ENCODE measurements at regions not wholly inside any gene's neighbourhood (a gene's known extent, or its start where the extent isn't known, plus 50 kb on each side); places are given as distances from the start of the nearest gene placed in this dataset.
"Not testable (repeated sequence)": the region's sequence is repeated elsewhere in the genome, so short reads cannot be mapped to it uniquely, and the experiment has no call there.

GRCh38 chr15:84360902-84361301 is 125.3 kb downstream of the GOLGA6L4 start:
- DNase-seq (ENCODE audit: low read depth): not testable (repeated sequence)

DNA sequence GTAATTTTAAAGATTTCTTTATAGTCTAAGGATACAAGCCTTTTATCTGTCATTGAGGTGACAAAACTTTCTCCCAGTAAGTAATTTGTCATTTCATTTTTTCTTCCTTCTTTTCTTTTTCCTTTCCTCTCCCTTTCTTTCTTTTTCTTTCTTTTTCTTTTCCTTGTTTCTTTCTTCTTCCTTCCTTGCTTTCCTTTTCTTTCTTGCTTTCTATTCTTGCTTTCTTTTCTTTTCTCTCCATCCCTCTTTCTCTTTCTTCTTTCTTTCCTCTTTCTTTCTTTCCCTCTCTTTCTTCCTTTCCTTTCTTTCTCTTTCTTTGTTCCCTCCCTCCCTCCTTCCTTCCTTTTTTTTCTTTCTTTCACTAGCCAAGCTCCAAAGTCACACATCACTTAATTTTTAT is 148.8 kb downstream of the GOLGA6L4 start:
- DNase-seq (ENCODE audit: low read depth): not testable (repeated sequence)

GRCh38 chr15:84387086-84387485 is 151.5 kb downstream of the GOLGA6L4 start:
- DNase-seq (ENCODE audit: low read depth): no peak

- DNase-seq (ENCODE audit: low read depth): not testable (repeated sequence)
These were observed 152.6 kb downstream of the GOLGA6L4 start for GRCh38 chr15:84388201-84388600.

DNA sequence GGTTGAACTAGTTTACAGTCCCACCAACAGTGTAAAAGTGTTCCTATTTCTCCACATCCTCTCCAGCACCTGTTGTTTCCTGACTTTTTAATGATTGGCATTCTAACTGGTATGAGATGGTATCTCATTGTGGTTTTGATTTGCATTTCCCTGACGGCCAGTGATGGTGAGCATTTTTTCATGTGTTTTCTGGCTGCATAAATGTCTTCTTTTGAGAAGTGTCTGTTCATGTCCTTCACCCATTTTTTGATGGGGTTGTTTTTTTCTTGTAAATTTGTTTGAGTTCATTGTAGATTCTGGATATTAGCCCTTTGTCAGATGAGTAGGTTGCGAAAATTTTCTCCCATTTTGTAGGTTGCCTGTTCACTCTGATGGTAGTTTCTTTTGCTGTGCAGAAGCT is 153.1 kb downstream of the GOLGA6L4 start:
- DNase-seq (ENCODE audit: low read depth): not testable (repeated sequence)

- not testable (repeated sequence) for DNase-seq (ENCODE audit: low read depth)
These were observed 154.8 kb downstream of the GOLGA6L4 start for GRCh38 chr15:84390324-84390723.

- no peak for DNase-seq (ENCODE audit: low read depth)
These were observed 155.6 kb downstream of the GOLGA6L4 start for GRCh38 chr15:84391191-84391590.

- DNase-seq (ENCODE audit: low read depth): not testable (repeated sequence)
These were observed 156.4 kb downstream of the GOLGA6L4 start for GRCh38 chr15:84392020-84392419.

DNA sequence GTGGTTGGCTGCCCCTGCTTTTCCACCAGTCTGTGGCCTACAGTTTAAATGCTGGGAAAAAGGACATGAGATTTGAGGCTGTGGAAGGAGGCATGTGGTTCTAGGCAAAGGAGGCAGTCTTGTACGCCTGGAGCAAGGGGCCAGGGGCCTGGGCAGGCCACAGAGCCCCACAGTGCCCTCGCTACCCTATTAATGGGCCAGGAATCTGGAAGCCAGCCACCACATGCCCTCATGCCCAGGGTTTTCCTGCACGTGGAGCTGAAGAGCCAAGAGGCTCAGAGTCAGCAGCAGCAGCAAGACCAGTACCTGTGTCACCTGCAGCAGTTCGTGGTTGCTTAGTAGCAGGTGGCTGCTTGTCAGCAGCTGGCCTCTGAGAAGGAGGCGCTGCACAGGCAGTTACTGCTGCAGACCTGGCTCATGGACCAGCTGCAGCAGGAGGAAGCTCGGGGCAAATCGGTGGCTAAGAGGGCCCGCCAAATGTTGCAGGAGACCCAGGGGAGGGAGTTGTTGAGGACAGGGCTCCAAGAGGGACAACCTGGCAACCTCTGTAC is 157.9 kb downstream of the GOLGA6L4 start:
- DNase-seq (ENCODE audit: low read depth): not testable (repeated sequence)

DNA sequence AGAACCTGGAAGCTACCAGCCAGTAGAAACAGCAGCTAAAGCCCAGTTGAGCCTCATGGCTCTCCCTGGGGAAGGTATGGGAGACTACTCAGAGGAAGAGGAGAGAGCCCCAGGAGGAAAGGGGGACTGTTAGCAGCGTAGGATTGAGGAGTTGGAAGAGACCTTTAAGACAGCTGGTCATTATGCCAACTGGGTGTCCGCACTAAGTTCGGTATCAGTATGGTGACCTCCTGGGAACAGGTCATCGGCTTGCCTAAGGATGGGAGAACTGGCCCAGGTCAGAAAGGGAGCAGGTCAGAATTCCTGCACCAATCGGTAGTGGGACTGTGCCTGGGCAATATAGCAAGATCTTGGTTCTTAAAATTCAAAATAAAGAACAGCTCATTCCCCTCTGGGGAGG is 158.4 kb downstream of the GOLGA6L4 start:
- not testable (repeated sequence) for DNase-seq (ENCODE audit: low read depth)

DNA sequence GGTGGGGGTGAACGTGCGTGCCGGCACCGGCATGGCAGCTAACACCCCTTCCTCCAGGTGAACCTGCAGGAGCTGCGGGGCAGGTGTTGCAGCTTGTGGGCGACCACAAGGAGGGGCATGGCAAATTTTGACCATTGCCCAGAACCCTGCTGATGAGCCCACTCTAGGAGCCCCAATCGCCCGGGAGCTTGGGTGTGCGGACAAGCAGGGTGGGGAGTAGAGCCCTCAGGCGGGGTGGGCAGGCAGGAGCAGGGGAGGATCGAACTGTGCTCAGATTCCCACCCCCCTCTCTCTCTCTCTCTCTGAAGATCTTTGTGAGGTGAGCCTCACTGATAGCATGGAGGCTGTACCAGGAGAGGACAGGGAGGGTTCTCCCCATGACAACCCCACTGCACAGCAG is 159.8 kb downstream of the GOLGA6L4 start:
- not testable (repeated sequence) for DNase-seq (ENCODE audit: low read depth)

GRCh38 chr15:84395881-84396280 is 160.3 kb downstream of the GOLGA6L4 start:
- DNase-seq (ENCODE audit: low read depth): not testable (repeated sequence)

DNA sequence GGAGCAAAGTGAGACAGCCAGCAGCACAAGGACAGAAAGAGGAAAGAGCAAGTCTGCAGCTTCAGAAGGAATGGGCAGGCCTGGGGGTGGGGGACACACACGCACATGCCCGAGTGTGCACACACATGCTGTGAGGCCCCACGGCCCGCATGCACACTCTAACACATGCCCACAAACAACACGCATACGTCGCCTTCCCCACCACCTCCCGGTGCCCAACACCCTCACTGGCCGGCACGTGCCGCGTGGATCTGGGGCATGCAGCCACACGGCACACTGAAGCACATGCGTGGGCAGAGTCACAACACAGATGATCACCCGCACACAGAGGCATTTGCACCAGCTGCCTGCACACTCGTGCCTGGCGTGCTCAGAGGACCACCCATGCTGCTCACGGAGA is 161.5 kb downstream of the GOLGA6L4 start:
- not testable (repeated sequence) for DNase-seq (ENCODE audit: low read depth)

GRCh38 chr15:84398087-84398486 is 162.5 kb downstream of the GOLGA6L4 start:
- DNase-seq (ENCODE audit: low read depth): not testable (repeated sequence)

- no peak for DNase-seq (ENCODE audit: low read depth)
These were observed 163.5 kb downstream of the GOLGA6L4 start for GRCh38 chr15:84398763-84399701.

DNA sequence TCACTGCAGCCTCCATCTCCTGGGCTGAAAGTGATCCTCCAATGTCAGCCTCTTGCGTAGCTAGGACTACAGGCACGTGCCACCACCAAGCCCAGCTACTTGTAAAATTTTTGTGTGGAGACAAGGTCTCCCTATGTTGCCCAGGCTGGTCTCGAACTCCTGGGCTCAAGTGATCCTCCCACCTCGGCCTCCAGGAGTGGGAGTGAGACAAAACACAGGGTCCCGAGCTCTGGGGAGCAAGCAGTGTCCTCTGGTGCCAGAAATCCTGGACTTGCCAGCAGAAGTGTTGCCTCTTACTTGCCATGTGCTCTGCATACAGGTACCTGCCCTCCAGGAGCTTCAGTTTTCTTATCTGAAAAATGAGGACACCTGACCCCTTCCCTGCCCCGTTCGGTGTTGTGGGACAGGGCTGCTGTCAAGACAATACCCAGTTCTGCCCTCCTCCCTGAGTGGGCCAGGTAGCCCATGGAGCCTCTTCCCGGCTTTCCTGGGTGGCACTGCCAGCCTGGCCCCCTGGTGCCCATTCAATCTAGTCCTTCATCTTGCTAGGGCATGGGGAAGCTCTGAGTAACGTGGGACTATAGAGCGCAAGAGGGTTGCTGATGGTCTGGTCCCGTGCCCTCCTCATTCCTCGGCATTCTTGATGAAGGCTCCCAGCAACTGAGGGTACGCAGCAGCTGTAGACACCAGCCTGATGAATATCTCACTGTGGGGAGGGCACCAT is 164.6 kb downstream of the GOLGA6L4 start:
- DNase-seq (ENCODE audit: low read depth): no peak

- no peak for DNase-seq (ENCODE audit: low read depth)
These were observed 165.2 kb downstream of the GOLGA6L4 start for GRCh38 chr15:84400820-84401219.

DNA sequence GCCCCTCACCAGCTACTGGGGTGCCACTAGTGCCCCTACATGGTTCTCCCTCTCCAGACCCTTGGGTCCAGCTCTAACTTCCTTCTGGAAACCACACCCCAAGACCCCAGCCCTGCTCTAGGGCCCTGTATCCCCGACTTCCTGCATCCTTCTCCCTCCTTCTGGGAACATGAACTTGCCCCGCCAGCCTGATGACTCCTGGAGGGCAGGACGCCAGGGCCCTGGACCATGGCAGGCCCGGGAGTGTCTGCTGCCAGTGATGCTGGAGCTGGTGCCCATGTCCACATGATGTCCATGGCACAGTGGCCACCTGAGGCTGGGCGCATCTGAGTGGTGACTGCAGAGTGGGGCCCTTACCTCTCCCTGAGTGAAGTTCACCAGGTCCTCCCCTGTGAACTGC is 165.9 kb downstream of the GOLGA6L4 start:
- not testable (repeated sequence) for DNase-seq (ENCODE audit: low read depth)

DNA sequence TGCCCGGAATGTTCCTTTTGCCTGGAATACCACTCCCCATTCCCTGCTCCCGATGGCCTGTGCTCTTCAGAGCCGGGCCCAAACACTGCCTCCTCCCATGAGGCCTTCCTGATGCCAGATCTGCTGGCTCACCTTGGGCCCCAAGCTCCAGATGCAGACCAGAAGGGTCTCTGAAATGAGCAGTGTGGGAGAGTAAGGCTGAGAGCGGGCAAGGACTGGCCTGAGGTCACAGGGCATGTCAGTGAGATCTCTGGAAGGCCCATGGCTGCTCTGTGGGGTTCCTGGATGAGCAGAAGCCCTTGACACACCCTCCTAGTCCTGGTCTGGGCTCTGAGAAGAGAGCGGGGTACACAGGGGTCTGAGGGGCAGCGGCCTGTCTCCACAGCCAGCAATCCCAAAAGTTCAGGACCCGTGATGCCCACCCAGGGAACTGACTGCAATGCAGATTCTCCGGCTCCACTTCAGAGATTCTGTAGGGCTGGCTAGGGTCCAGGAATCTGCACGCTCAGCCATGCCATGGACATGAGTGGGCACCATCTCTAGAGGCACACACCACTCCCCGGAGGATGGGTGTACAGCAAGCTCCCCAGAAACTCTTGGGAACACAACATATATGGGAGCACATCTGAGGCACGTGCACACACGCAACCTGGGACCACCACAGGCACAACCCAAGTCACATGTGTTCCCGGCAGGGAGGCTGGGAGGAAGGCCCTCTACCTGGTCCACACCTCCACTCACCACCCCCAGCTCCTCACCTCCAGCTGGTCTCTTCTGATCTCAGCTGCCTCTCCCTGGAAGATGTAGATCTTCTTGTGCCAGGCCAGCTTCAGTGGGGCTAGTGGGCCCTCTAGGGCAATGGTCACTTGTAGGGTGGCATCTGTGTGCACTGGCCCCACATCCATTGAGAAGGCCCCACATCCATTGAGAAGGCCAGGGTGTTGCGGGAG is 166.6 kb downstream of the GOLGA6L4 start:
- not testable (repeated sequence) for DNase-seq (ENCODE audit: low read depth)

DNA sequence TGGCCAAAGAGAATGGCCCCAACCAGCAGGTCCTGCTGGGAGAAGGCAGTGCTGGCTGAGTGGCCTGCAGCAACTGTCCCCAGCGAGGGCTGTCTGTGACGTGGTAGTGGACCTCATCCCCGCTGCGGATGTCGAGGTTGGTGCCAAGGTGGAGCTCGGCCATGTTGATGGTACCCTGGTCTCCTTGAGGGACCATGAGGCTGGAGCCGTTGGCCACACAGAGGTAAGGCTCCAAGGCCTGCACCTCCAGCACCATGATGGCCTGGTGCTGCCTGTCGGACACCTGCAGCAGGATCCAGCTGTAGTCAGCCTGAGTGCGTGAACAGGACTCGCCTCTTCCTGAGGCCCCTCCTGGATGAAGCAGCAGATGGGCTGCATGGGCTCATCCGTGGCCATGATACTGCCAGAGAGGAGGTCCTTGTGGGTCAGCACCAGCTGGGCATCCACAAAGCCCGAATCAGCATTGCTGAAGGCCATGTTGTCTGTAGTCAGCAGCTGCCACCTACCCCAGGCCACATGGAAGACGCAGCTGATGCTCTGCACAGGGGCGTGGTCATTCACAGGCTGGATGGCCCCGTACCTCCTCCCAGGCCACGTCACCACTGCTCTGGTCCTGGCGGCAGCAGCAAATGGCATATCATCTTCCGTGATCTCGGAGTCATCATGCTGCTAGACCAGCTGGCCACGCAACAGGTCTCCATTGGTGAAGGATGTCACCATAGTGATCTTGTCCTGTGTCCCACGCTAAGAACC is 167.5 kb downstream of the GOLGA6L4 start:
- DNase-seq (ENCODE audit: low read depth): peak; percentile 7
